ENCODE measurements at regions not wholly inside any gene's neighbourhood (a gene's known extent, or its start where the extent isn't known, plus 50 kb on each side); places are given as distances from the start of the nearest gene placed in this dataset.

- no peak for TF ChIP-seq CTCF (IDR thresholded peaks at IDR 0.05 in 4 of 5, conservative IDR thresholded peaks at IDR 0.05 in 1 of 5)
- no peak for TF ChIP-seq POLR2A (IDR thresholded peaks at IDR 0.05)
These were observed 869.6 kb downstream of the MAT2B start for GRCh38 chr5:164375051-164375450.

All from gastrocnemius medialis (tissue), 4 donors.